Spleen (tissue), 7 donors: ENCODE measurements at regions not wholly inside any gene's neighbourhood (a gene's known extent, or its start where the extent isn't known, plus 50 kb on each side); places are given as distances from the start of the nearest gene placed in this dataset.

Experiments used
- CTCF ChIP-seq, 11 experiments: fragments of 200-600 bp in 7 of 11; fragments of 450-650 bp in 4 of 11; sonication (generic) in 4 of 11; IDR thresholded peaks in 8 of 11; conservative IDR thresholded peaks in 3 of 11; 1 replicate in 7 of 11; 2 replicates in 4 of 11; pipeline versions ENCODE4 v1.4.0 to v1.8.0; 2016 to 2021; ENCODE audit warnings: antibody characterized with exemption in 11 of 11, inconsistent platforms in 4 of 11, mild to moderate bottlenecking in 1 of 11
- POLR2A ChIP-seq, 3 donors: fragments of 450-650 bp; IDR thresholded peaks; one replicate each; pipeline ENCODE4 v1.5.1; 2017; ENCODE audit warnings: antibody characterized with exemption in 3 of 3, mild to moderate bottlenecking in 1 of 3
- POLR2AphosphoS5 ChIP-seq, 3 donors: sonication (generic); formaldehyde crosslinking; IDR thresholded peaks; one replicate each; pipeline ENCODE4 v1.5.1; 2017; ENCODE audit warnings: antibody characterized with exemption in 3 of 3
- donor health status: DM: no; HTN: no; CAD: no; lungs with moderate emphysema.
- donor health status: DM: no; HTN: no; CAD: no.
- donor health status: DM: no; HTN: no; CAD: no.

- TF ChIP-seq CTCF (IDR thresholded peaks at IDR 0.05 in 8 of 11, conservative IDR thresholded peaks at IDR 0.05 in 3 of 11) (no peak), POLR2A (IDR thresholded peaks at IDR 0.05) (no peak), POLR2AphosphoS5 (IDR thresholded peaks at IDR 0.05) (no peak)
These were observed 117.5 kb upstream of the VPREB1 start for GRCh38 chr22:22127100-22127499.
